Stimulated activated CD8-positive, alpha-beta memory T cell treated with anti-CD3 and anti-CD28 coated beads, Interleukin-2, amount 100 ng/mL, for 1 hour (primary cell): ENCODE measurements at regions not wholly inside any gene's neighbourhood (a gene's known extent, or its start where the extent isn't known, plus 50 kb on each side); places are given as distances from the start of the nearest gene placed in this dataset.
"Not testable (repeated sequence)": the region's sequence is repeated elsewhere in the genome, so short reads cannot be mapped to it uniquely, and the experiment has no call there.

ENCODE experiments used
- DNase-seq, 2 donors: peaks; one replicate each; pipeline ENCODE4 v3.0.0-alpha.2; 2020; ENCODE audit warnings: low read depth in 2 of 2

- DNase-seq, result no peak
These were observed 102.1 kb upstream of the PHACTR1 start for GRCh38 chr6:12614456-12614855.

GRCh38 chr6:12618296-12618695 lies 98.3 kb upstream of the PHACTR1 start:
- no peak for DNase-seq

GRCh38 chr6:12621754-12622153 lies 94.8 kb upstream of the PHACTR1 start:
- DNase-seq, result no peak

GRCh38 chr6:12622566-12622965 lies 94.0 kb upstream of the PHACTR1 start:
- no peak for DNase-seq

GRCh38 chr6:12624142-12624837 lies 92.3 kb upstream of the PHACTR1 start:
- DNase-seq, result no peak

- no peak for DNase-seq
These were observed 89.5 kb upstream of the PHACTR1 start for GRCh38 chr6:12627053-12627452.

- no peak for DNase-seq
These were observed 88.2 kb upstream of the PHACTR1 start for GRCh38 chr6:12628327-12628726.

GRCh38 chr6:12633746-12634145 lies 82.8 kb upstream of the PHACTR1 start:
- not testable (repeated sequence) for DNase-seq

- DNase-seq, result no peak
These were observed 81.2 kb upstream of the PHACTR1 start for GRCh38 chr6:12635375-12635774.

GRCh38 chr6:12635813-12636212 lies 80.8 kb upstream of the PHACTR1 start:
- no peak for DNase-seq

- DNase-seq, result no peak
These were observed 80.2 kb upstream of the PHACTR1 start for GRCh38 chr6:12636336-12636735.

- no peak for DNase-seq
These were observed 78.5 kb upstream of the PHACTR1 start for GRCh38 chr6:12637960-12638641.

- no peak for DNase-seq
These were observed 76.1 kb upstream of the PHACTR1 start for GRCh38 chr6:12640438-12640837.

- DNase-seq, result not testable (repeated sequence)
These were observed 74.8 kb upstream of the PHACTR1 start for GRCh38 chr6:12641785-12642184.

GRCh38 chr6:12645941-12646340 lies 70.6 kb upstream of the PHACTR1 start:
- DNase-seq, result no peak

GRCh38 chr6:12648171-12648570 lies 68.4 kb upstream of the PHACTR1 start:
- no peak for DNase-seq

- no peak for DNase-seq
These were observed 67.2 kb upstream of the PHACTR1 start for GRCh38 chr6:12649325-12649724.

- DNase-seq, result no peak
These were observed 63.1 kb upstream of the PHACTR1 start for GRCh38 chr6:12653486-12653885.

GRCh38 chr6:12654107-12654506 lies 62.5 kb upstream of the PHACTR1 start:
- DNase-seq, result no peak

- no peak for DNase-seq
These were observed 62.1 kb upstream of the PHACTR1 start for GRCh38 chr6:12654514-12654913.

GRCh38 chr6:12656906-12657305 lies 59.7 kb upstream of the PHACTR1 start:
- no peak for DNase-seq

GRCh38 chr6:12657884-12658283 lies 58.7 kb upstream of the PHACTR1 start:
- no peak for DNase-seq

- DNase-seq, result no peak
These were observed 55.0 kb upstream of the PHACTR1 start for GRCh38 chr6:12661432-12662089.
